GM19324 (cell line): ENCODE measurements at regions not wholly inside any gene's neighbourhood (a gene's known extent, or its start where the extent isn't known, plus 50 kb on each side); places are given as distances from the start of the nearest gene placed in this dataset.

Source experiments
- ATAC-seq: cut with Tn5 transposase; IDR thresholded peaks from one replicate; pipeline ENCODE4 v1.9.1; 2021; ENCODE audit warnings: mild to moderate bottlenecking, moderate library complexity; ENCODE audit not compliant: unreplicated experiment, low FRiP score

- ATAC-seq = no peak
Measured at GRCh38 chr5:57784121-57784520, 301.5 kb upstream of the ACTBL2 start.

- ATAC-seq = no peak
Measured at GRCh38 chr5:57783693-57784092, 301.1 kb upstream of the ACTBL2 start.

GRCh38 chr5:57780961-57781325 is 298.3 kb upstream of the ACTBL2 start:
- ATAC-seq = no peak

GRCh38 chr5:57780306-57780960 is 297.8 kb upstream of the ACTBL2 start:
- ATAC-seq = no peak

GRCh38 chr5:57779383-57780223 is 297.0 kb upstream of the ACTBL2 start:
- ATAC-seq = no peak

- ATAC-seq = no peak
Measured at GRCh38 chr5:57778501-57779091, 296.0 kb upstream of the ACTBL2 start.

- no peak for ATAC-seq
Measured at GRCh38 chr5:57777174-57777581, 294.6 kb upstream of the ACTBL2 start.

GRCh38 chr5:57776035-57776434 is 293.4 kb upstream of the ACTBL2 start:
- ATAC-seq = no peak

- ATAC-seq = no peak
Measured at GRCh38 chr5:57774439-57774838, 291.8 kb upstream of the ACTBL2 start.

- no peak for ATAC-seq
Measured at GRCh38 chr5:57772512-57772911, 289.9 kb upstream of the ACTBL2 start.

- no peak for ATAC-seq
Measured at GRCh38 chr5:57770039-57770438, 287.4 kb upstream of the ACTBL2 start.

- no peak for ATAC-seq
Measured at GRCh38 chr5:57768745-57769144, 286.1 kb upstream of the ACTBL2 start.

- ATAC-seq = no peak
Measured at GRCh38 chr5:57764479-57765089, 282.0 kb upstream of the ACTBL2 start.

GRCh38 chr5:57761513-57761912 is 278.9 kb upstream of the ACTBL2 start:
- no peak for ATAC-seq

GRCh38 chr5:57754616-57755015 is 272.0 kb upstream of the ACTBL2 start:
- ATAC-seq = no peak

GRCh38 chr5:57753446-57753845 is 270.8 kb upstream of the ACTBL2 start:
- ATAC-seq = no peak

GRCh38 chr5:57751710-57752109 is 269.1 kb upstream of the ACTBL2 start:
- no peak for ATAC-seq

- ATAC-seq = no peak
Measured at GRCh38 chr5:57750891-57751290, 268.3 kb upstream of the ACTBL2 start.

- ATAC-seq = no peak
Measured at GRCh38 chr5:57750282-57750681, 267.7 kb upstream of the ACTBL2 start.

GRCh38 chr5:57749396-57749795 is 266.8 kb upstream of the ACTBL2 start:
- no peak for ATAC-seq
